H4 (cell line): ENCODE measurements at regions not wholly inside any gene's neighbourhood (a gene's known extent, or its start where the extent isn't known, plus 50 kb on each side); places are given as distances from the start of the nearest gene placed in this dataset.
"Not testable (repeated sequence)": the region's sequence is repeated elsewhere in the genome, so short reads cannot be mapped to it uniquely, and the experiment has no call there.

ENCODE experiments used
- DNase-seq: peaks from one replicate; pipeline ENCODE4 v3.0.0-alpha.2; 2015; ENCODE audit warnings: low spot score

- DNase-seq: not testable (repeated sequence)
Measured at GRCh38 chr22:16730894-16731293, 94.3 kb downstream of the XKR3 start.

GRCh38 chr22:16727491-16727890, 97.7 kb downstream of the XKR3 start:
- DNase-seq: not testable (repeated sequence)

- not testable (repeated sequence) for DNase-seq
Measured at GRCh38 chr22:16723241-16723640, 102.0 kb downstream of the XKR3 start.

- not testable (repeated sequence) for DNase-seq
Measured at GRCh38 chr22:16722564-16722963, 102.6 kb downstream of the XKR3 start.

GRCh38 chr22:16721961-16722360, 103.2 kb downstream of the XKR3 start:
- no peak for DNase-seq

- peak; percentile 11 for DNase-seq
Measured at GRCh38 chr22:16717699-16718558, 107.3 kb downstream of the XKR3 start.

GRCh38 chr22:16714568-16714967, 110.6 kb downstream of the XKR3 start:
- not testable (repeated sequence) for DNase-seq

GRCh38 chr22:16702318-16702870, 109.8 kb upstream of the CCT8L2 start:
- not testable (repeated sequence) for DNase-seq

GRCh38 chr22:16700390-16700789, 107.8 kb upstream of the CCT8L2 start:
- DNase-seq: not testable (repeated sequence)

- no peak for DNase-seq
Measured at GRCh38 chr22:16699326-16699725, 106.7 kb upstream of the CCT8L2 start.

- not testable (repeated sequence) for DNase-seq
Measured at GRCh38 chr22:16697492-16698044, 105.0 kb upstream of the CCT8L2 start.

GRCh38 chr22:16696900-16697299, 104.3 kb upstream of the CCT8L2 start:
- DNase-seq: not testable (repeated sequence)

- DNase-seq: no peak
Measured at GRCh38 chr22:16695261-16695660, 102.7 kb upstream of the CCT8L2 start.

- not testable (repeated sequence) for DNase-seq
Measured at GRCh38 chr22:16693747-16694146, 101.1 kb upstream of the CCT8L2 start.

- not testable (repeated sequence) for DNase-seq
Measured at GRCh38 chr22:16689358-16689757, 96.7 kb upstream of the CCT8L2 start.

- not testable (repeated sequence) for DNase-seq
Measured at GRCh38 chr22:16681290-16681689, 88.7 kb upstream of the CCT8L2 start.

GRCh38 chr22:16680209-16680899, 87.7 kb upstream of the CCT8L2 start:
- DNase-seq: not testable (repeated sequence)

- DNase-seq: not testable (repeated sequence)
Measured at GRCh38 chr22:16679191-16679834, 86.7 kb upstream of the CCT8L2 start.

- DNase-seq: not testable (repeated sequence)
Measured at GRCh38 chr22:16673433-16673832, 80.8 kb upstream of the CCT8L2 start.

GRCh38 chr22:16665610-16666009, 73.0 kb upstream of the CCT8L2 start:
- not testable (repeated sequence) for DNase-seq

- not testable (repeated sequence) for DNase-seq
Measured at GRCh38 chr22:16662330-16662729, 69.7 kb upstream of the CCT8L2 start.

GRCh38 chr22:16660989-16661388, 68.4 kb upstream of the CCT8L2 start:
- DNase-seq: not testable (repeated sequence)
